ENCODE measurements at regions not wholly inside any gene's neighbourhood (a gene's known extent, or its start where the extent isn't known, plus 50 kb on each side); places are given as distances from the start of the nearest gene placed in this dataset.

GRCh38 chr3:144522456-144522855 is 550.8 kb downstream of the DIPK2A start:
- Histone ChIP-seq H3K4me2 (ENCODE audit: control insufficient read depth, extremely low read depth, insufficient read depth, low read depth, low read length) (no peak overlapping the region), H3K79me2 (ENCODE audit: control insufficient read depth, insufficient read depth, low read length) (no peaks in the 10 kb centered on the region), H3K4me1 (ENCODE audit: control insufficient read depth, extremely low read depth, insufficient read depth, low read length) (no peaks in the 10 kb centered on the region), H3K4me3 (ENCODE audit: control insufficient read depth in 2 of 3, extremely low read depth in 1 of 3, insufficient read depth in 2 of 3, low read depth in 1 of 3, low read length in 3 of 3) (no peak overlapping the region), H3K27ac (ENCODE audit: control insufficient read depth, insufficient read depth, low read length) (no peak overlapping the region), H3K36me3 (ENCODE audit: control insufficient read depth in 2 of 2, extremely low read depth in 1 of 2, insufficient read depth in 2 of 2, low read length in 2 of 2) (no peaks in the 10 kb centered on the region), H4K20me1 (ENCODE audit: control insufficient read depth, extremely low read depth, insufficient read depth, low read length) (no peaks in the 10 kb centered on the region), H3K9me3 (ENCODE audit: control insufficient read depth, low read depth, low read length) (no peaks in the 10 kb centered on the region), H3K9me1 (ENCODE audit: control insufficient read depth, extremely low read depth, insufficient read depth, low read length) (no peaks in the 10 kb centered on the region), H3K27me3 (ENCODE audit: control insufficient read depth, extremely low read depth, insufficient read depth, low read length) (no peaks in the 10 kb centered on the region), H2AFZ (ENCODE audit: control insufficient read depth, low read length) (no peak overlapping the region), H3K9ac (ENCODE audit: control insufficient read depth, extremely low read depth, insufficient read depth, low read length) (no peak overlapping the region)
- no peak for FAIRE-seq
- dilution Hi-C loops (cut with MboI; ENCODE audit: extremely low pct_ligation_motif_present, low sequenced_read_pairs), result no loop called here
- TF ChIP-seq CTCF (optimal IDR thresholded peaks at IDR 0.05 in 1 of 3, IDR thresholded peaks at IDR 0.05 in 1 of 3, conservative IDR thresholded peaks at IDR 0.05 in 1 of 3; ENCODE audit: extremely low read depth in 1 of 3, insufficient read depth in 2 of 3, low read length in 3 of 3), result no peak
- no peak for TF ChIP-seq EZH2 (IDR thresholded peaks at IDR 0.05; ENCODE audit: low read length)
- DNase-seq (ENCODE audit: low read depth, low spot score), result no peak

GRCh38 chr3:144523396-144523795 is 551.8 kb downstream of the DIPK2A start:
- Histone ChIP-seq H3K9me1 (ENCODE audit: control insufficient read depth, extremely low read depth, insufficient read depth, low read length) (no peaks in the 10 kb centered on the region), H3K4me2 (ENCODE audit: control insufficient read depth, extremely low read depth, insufficient read depth, low read depth, low read length) (no peak overlapping the region), H3K9me3 (ENCODE audit: control insufficient read depth, low read depth, low read length) (no peaks in the 10 kb centered on the region), H3K27ac (ENCODE audit: control insufficient read depth, insufficient read depth, low read length) (no peak overlapping the region), H3K4me1 (ENCODE audit: control insufficient read depth, extremely low read depth, insufficient read depth, low read length) (no peaks in the 10 kb centered on the region), H3K27me3 (ENCODE audit: control insufficient read depth, extremely low read depth, insufficient read depth, low read length) (no peaks in the 10 kb centered on the region), H3K4me3 (ENCODE audit: control insufficient read depth in 2 of 3, extremely low read depth in 1 of 3, insufficient read depth in 2 of 3, low read depth in 1 of 3, low read length in 3 of 3) (no peak overlapping the region), H4K20me1 (ENCODE audit: control insufficient read depth, extremely low read depth, insufficient read depth, low read length) (no peaks in the 10 kb centered on the region), H3K79me2 (ENCODE audit: control insufficient read depth, insufficient read depth, low read length) (no peaks in the 10 kb centered on the region), H3K9ac (ENCODE audit: control insufficient read depth, extremely low read depth, insufficient read depth, low read length) (no peak overlapping the region), H2AFZ (ENCODE audit: control insufficient read depth, low read length) (no peak overlapping the region), H3K36me3 (ENCODE audit: control insufficient read depth in 2 of 2, extremely low read depth in 1 of 2, insufficient read depth in 2 of 2, low read length in 2 of 2) (no peaks in the 10 kb centered on the region)
- no peak for FAIRE-seq
- TF ChIP-seq CTCF (optimal IDR thresholded peaks at IDR 0.05 in 1 of 3, IDR thresholded peaks at IDR 0.05 in 1 of 3, conservative IDR thresholded peaks at IDR 0.05 in 1 of 3; ENCODE audit: extremely low read depth in 1 of 3, insufficient read depth in 2 of 3, low read length in 3 of 3) (no peak), EZH2 (IDR thresholded peaks at IDR 0.05; ENCODE audit: low read length) (no peak)
- dilution Hi-C loops (cut with MboI; ENCODE audit: extremely low pct_ligation_motif_present, low sequenced_read_pairs), result no loop called here
- DNase-seq (ENCODE audit: low read depth, low spot score), result no peak
